GM19468 (cell line): ENCODE measurements at regions not wholly inside any gene's neighbourhood (a gene's known extent, or its start where the extent isn't known, plus 50 kb on each side); places are given as distances from the start of the nearest gene placed in this dataset.

ENCODE experiments used
- ATAC-seq: cut with Tn5 transposase; IDR thresholded peaks from one replicate; pipeline ENCODE4 v1.9.1; 2021; ENCODE audit warnings: mild to moderate bottlenecking, moderate library complexity, moderate number of reproducible peaks; ENCODE audit not compliant: unreplicated experiment; ENCODE audit errors: extremely low read depth

DNA sequence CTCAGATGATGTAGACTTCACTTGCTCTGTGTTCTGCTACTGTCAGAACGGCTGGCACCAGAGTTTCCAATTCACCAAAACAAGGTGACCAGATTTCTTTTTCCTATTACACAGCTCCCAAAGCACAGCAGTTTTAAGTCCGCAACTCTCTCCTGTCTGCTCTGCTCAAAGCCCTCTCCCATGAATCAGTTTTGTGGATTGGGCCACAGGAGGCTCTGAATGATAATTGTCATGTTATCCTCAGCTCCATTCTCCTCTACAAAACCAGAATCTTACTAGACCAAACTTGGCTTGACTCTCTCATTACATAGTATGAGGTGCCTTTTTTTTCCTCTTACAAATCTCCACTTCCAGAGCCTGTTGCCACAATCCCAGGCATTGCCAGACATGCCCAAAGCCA, 223.5 kb downstream of the SNX13 start:
- no peak for ATAC-seq

DNA sequence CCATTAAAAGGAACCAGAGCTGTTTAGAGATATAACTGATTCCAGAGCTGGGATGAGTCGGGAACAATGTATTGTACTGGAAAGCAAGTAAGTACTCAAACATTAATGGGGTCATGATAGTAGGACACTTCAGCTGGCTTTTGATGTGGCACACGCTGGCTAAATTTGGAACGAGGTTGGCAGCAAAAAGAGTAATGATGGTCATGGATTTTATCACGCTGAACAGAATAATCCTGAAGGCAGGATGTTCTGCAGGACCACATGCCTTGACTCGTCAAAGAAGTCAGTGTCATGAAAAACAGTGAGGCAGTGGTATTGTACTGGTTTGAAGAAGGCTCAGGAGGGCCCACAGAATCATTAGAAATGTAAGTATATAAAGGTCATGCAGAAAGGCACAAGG, 220.3 kb downstream of the SNX13 start:
- no peak for ATAC-seq

DNA sequence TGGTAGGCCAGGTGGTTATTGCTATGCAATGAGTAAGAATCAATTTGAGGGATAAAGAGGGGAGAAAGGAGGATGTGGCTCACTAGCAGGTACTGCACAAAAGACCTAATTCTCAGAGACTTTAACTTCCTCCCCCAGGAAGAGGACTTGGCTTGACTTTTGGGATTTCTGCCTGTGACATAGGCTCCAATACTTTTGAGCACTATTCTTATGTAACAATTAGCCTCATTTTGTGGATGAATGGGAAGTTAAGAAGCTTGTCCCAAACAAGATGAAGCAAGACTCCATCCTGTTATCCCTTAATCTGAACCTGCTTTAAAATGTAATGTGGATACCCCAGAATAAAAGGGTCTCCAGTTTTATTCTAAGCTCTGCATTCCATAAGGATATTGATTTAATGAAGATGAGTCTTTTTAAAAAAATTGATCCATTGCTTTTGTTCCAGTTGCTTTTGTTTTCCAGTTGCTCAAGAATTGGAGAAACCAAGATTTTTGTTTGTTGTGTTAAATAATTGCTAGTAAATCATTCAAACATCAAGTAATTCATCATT, 218.5 kb downstream of the SNX13 start:
- no peak for ATAC-seq

DNA sequence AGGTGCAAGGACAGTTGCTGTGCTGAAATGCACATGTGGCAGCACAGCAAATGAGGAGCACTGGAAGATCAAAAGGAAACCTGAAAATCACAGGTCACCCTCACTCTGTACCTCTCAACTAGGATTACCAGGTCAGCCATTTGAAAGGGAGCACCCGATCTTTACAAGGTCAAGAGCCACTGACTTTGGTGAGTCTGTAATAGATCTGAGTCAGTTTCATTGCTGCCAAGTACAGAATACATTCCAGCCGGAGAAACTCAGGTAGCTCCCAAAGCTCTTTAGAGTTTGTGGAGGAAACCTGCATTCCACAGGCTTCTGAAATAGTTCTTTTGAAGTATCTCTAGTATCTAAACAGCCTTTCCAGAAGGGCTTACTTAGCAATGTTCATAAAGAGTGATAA, 217.5 kb downstream of the SNX13 start:
- no peak for ATAC-seq

DNA sequence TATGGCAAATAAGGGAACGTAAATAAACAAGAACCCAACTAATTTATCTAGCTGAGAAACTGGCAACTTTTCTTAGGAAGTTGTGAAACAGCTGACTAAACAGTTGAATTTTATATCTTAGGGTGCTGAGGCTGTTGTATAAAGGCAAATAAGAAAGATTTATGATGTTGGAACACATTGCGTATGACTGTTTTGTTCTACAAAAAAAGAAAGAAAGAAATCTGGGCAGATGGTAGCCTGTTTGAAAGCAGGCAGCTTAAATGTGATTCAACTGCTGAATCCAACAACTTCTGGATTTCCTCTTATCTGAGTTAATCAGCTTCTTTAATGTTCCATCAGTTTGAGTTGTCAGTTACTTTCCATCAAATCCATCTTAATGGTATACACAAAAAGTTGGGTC, 214.5 kb downstream of the SNX13 start:
- no peak for ATAC-seq

DNA sequence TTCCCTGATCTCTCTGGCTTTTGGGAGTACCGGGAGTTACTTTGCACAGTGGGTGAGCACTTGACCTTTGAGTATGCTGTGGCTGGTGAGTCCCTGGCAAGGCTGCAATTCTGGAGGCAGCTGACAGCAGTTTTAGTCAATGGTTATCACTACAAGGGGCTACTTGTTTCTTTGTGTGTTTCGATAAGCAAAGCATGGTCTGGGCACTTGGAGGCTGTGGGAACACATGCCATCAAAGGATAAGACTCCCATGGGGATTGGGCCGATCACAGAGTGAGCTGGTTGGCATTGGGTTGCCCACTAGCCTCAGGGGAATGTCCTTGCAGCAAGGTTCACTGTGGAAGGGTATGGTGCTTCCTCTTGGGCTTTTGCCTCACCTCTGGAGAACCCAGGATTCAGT, 208.2 kb downstream of the SNX13 start:
- ATAC-seq: no peak
